Stimulated activated naive B cell treated with anti-CD40 and anti-IgM and Interleukin-4, amounts not matched to agents 10 μg/mL and 1 μg/mL and 100 μg/mL, for 72 hours (primary cell): ENCODE measurements at regions not wholly inside any gene's neighbourhood (a gene's known extent, or its start where the extent isn't known, plus 50 kb on each side); places are given as distances from the start of the nearest gene placed in this dataset.

Experiments used
- ATAC-seq, 2 donors: fragments of 150-1000 bp; cut with Tn5 transposase; replicated peaks; 2 replicates each; pipeline ENCODE4 v1.10.0; 2021; ENCODE audit warnings: moderate library complexity in 1 of 2
- DNase-seq: peaks from one replicate; pipeline ENCODE4 v3.0.0; 2021
- H3K27ac Mint-ChIP-seq: one replicate; pipeline ENCODE4 v1.8.0; 2022; ENCODE audit warnings: mild to moderate bottlenecking, mixed read lengths
- H3K27me3 Mint-ChIP-seq, 2 donors: one replicate each; pipeline ENCODE4 v1.8.0; 2022; ENCODE audit warnings: mixed read lengths in 2 of 2
- H3K36me3 Mint-ChIP-seq, 2 donors: one replicate each; pipeline ENCODE4 v1.8.0; 2022; ENCODE audit warnings: mixed read lengths in 2 of 2, mild to moderate bottlenecking in 1 of 2
- H3K4me1 Mint-ChIP-seq, 2 donors: one replicate each; pipeline ENCODE4 v1.8.0; 2022; ENCODE audit warnings: mixed read lengths in 2 of 2, mild to moderate bottlenecking in 1 of 2
- H3K4me3 Mint-ChIP-seq, 2 donors: one replicate each; pipeline ENCODE4 v1.8.0; 2022; ENCODE audit warnings: mild to moderate bottlenecking in 2 of 2, mixed read lengths in 2 of 2, moderate library complexity in 1 of 2
- H3K9me3 Mint-ChIP-seq, 2 donors: one replicate each; pipeline ENCODE4 v1.8.0; 2022; ENCODE audit warnings: mixed read lengths in 2 of 2, mild to moderate bottlenecking in 1 of 2

GRCh38 chr1:4369335-4369734 is 285.1 kb upstream of the AJAP1 start:
- no peak overlapping the region for H3K4me3 Mint-ChIP-seq
- peaks cover 12 to 13% of the 10 kb centered on the region in 2 donors for H3K9me3 Mint-ChIP-seq
- ATAC-seq, result no peak
- H3K27me3 Mint-ChIP-seq, result peaks cover 0 to 6% of the 10 kb centered on the region in 2 donors
- H3K36me3 Mint-ChIP-seq, result no peaks in the 10 kb centered on the region
- DNase-seq, result no peak
- no peak overlapping the region for H3K27ac Mint-ChIP-seq
- H3K4me1 Mint-ChIP-seq, result no peaks in the 10 kb centered on the region

DNA sequence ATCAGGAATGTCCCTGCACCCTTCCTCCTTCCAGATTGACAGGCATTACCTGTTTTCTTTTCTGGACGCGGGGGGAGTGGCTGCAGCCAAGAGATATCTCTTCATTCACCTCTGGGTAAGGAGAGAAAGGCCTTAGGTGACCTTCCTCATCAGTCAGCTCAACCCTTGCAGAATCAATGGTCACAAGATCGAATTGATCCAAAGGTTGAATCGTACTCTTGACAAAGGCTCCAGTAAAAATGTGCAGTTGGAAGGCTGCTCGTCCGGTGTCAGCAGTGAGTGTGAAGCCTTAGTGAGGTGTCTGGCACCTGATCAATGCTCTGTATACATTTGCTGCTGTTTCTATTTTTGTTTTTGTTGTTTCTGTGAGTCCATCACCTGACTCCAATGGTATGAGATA is 282.6 kb upstream of the AJAP1 start:
- peaks cover 12 to 13% of the 10 kb centered on the region in 2 donors for H3K9me3 Mint-ChIP-seq
- DNase-seq (no peak), ATAC-seq (no peak)
- H3K27ac Mint-ChIP-seq, result no peak overlapping the region
- H3K4me3 Mint-ChIP-seq, result no peak overlapping the region
- peaks cover 5 to 6% of the 10 kb centered on the region in 2 donors for H3K27me3 Mint-ChIP-seq
- no peaks in the 10 kb centered on the region for H3K36me3 Mint-ChIP-seq
- H3K4me1 Mint-ChIP-seq, result no peaks in the 10 kb centered on the region

DNA sequence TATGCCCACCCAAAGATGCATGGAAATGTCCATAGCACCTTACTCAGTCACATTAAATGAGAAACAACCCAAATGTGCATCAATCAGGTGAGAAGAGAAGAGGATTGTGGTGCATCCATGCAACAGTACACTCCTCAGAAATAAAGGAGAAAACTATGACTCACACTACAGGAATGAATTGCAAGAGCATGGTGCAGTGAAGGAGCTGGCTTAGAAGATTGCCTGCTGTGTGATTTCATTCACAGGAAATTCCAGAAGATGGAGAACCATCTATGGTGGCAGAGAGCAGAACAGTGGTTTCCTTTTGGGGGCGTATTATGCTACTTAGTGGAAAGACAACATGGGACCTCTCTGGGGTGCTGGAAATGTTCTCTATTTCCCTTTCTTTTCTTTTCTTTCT is 278.6 kb upstream of the AJAP1 start:
- peaks cover 13% of the 10 kb centered on the region in 2 donors for H3K9me3 Mint-ChIP-seq

GRCh38 chr1:4379451-4380175 is 274.8 kb upstream of the AJAP1 start:
- peaks cover 15 to 16% of the 10 kb centered on the region in 2 donors for H3K9me3 Mint-ChIP-seq
- H3K36me3 Mint-ChIP-seq, result no peaks in the 10 kb centered on the region
- no peak overlapping the region for H3K4me3 Mint-ChIP-seq
- H3K27ac Mint-ChIP-seq, result no peak overlapping the region
- DNase-seq (no peak), ATAC-seq (no peak)
- H3K4me1 Mint-ChIP-seq, result no peaks in the 10 kb centered on the region
- peaks cover 0 to 5% of the 10 kb centered on the region in 2 donors for H3K27me3 Mint-ChIP-seq

More for the DNA sequence above, 278.6 kb upstream of the AJAP1 start:
- no peak overlapping the region for H3K4me3 Mint-ChIP-seq
- ATAC-seq (no peak), DNase-seq (no peak)
- H3K4me1 Mint-ChIP-seq, result no peaks in the 10 kb centered on the region
- no peak overlapping the region for H3K27ac Mint-ChIP-seq
- peaks cover 5 to 6% of the 10 kb centered on the region in 2 donors for H3K27me3 Mint-ChIP-seq
- H3K36me3 Mint-ChIP-seq, result no peaks in the 10 kb centered on the region

- Mint-ChIP-seq H3K4me1 (no peaks in the 10 kb centered on the region), H3K27me3 (peaks cover 0 to 6% of the 10 kb centered on the region in 2 donors), H3K4me3 (no peak overlapping the region), H3K9me3 (peaks cover 15 to 16% of the 10 kb centered on the region in 2 donors), H3K36me3 (no peaks in the 10 kb centered on the region), H3K27ac (no peak overlapping the region)
- DNase-seq (no peak), ATAC-seq (no peak)
Observed at GRCh38 chr1:4380564-4381168, 273.7 kb upstream of the AJAP1 start.

- H3K4me3 Mint-ChIP-seq, result no peak overlapping the region
- ATAC-seq (no peak), DNase-seq (no peak)
- peaks cover 0 to 4% of the 10 kb centered on the region in 2 donors for H3K36me3 Mint-ChIP-seq
- H3K4me1 Mint-ChIP-seq, result peaks cover 4 to 9% of the 10 kb centered on the region in 2 donors
- peaks cover 17 to 25% of the 10 kb centered on the region in 2 donors for H3K9me3 Mint-ChIP-seq
- H3K27ac Mint-ChIP-seq, result no peak overlapping the region
- peaks cover 5 to 23% of the 10 kb centered on the region in 2 donors for H3K27me3 Mint-ChIP-seq
Observed at GRCh38 chr1:4393191-4393590, 261.2 kb upstream of the AJAP1 start.

DNA sequence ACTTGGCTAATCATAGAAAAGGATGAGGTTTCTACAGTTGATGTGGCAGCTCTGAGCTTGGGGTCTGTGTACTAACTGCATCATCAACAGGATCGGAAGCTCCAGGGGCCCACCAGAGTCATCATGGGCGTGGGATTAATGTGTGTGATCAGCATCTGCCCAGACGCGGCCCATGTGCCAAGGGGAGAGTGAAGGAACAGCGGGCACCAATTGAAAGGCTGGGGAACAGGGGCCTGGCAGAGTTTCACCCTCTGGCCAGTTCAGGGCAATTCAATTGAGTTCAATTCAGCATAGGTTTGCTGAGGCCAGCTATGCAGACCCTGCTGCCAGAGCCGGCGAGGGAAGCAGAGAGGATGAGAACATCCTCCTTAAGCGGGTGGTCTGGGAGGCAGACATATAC is 260.0 kb upstream of the AJAP1 start:
- ATAC-seq (no peak), DNase-seq (no peak)
- peaks cover 0 to 4% of the 10 kb centered on the region in 2 donors for H3K36me3 Mint-ChIP-seq
- H3K9me3 Mint-ChIP-seq, result peaks cover 13 to 22% of the 10 kb centered on the region in 2 donors
- H3K27ac Mint-ChIP-seq, result no peak overlapping the region
- peaks cover 5 to 19% of the 10 kb centered on the region in 2 donors for H3K27me3 Mint-ChIP-seq
- H3K4me1 Mint-ChIP-seq, result peaks cover 4 to 9% of the 10 kb centered on the region in 2 donors
- H3K4me3 Mint-ChIP-seq, result no peak overlapping the region

- Mint-ChIP-seq H3K36me3 (peaks cover 0 to 4% of the 10 kb centered on the region in 2 donors), H3K9me3 (peaks cover 13 to 22% of the 10 kb centered on the region in 2 donors), H3K4me3 (no peak overlapping the region), H3K27ac (no peak overlapping the region), H3K27me3 (peaks cover 5 to 16% of the 10 kb centered on the region in 2 donors), H3K4me1 (peaks cover 4 to 9% of the 10 kb centered on the region in 2 donors)
- ATAC-seq, result peak; percentile 49 to 76
- no peak for DNase-seq
Observed at GRCh38 chr1:4395158-4395557, 259.3 kb upstream of the AJAP1 start.

GRCh38 chr1:4395676-4396075 is 258.7 kb upstream of the AJAP1 start:
- peaks cover 4 to 9% of the 10 kb centered on the region in 2 donors for H3K4me1 Mint-ChIP-seq
- no peak overlapping the region for H3K4me3 Mint-ChIP-seq
- no peak for ATAC-seq
- H3K36me3 Mint-ChIP-seq, result peaks cover 0 to 4% of the 10 kb centered on the region in 2 donors
- no peak overlapping the region for H3K27ac Mint-ChIP-seq
- peaks cover 5 to 16% of the 10 kb centered on the region in 2 donors for H3K27me3 Mint-ChIP-seq
- DNase-seq, result no peak
- H3K9me3 Mint-ChIP-seq, result peaks cover 13 to 22% of the 10 kb centered on the region in 2 donors

DNA sequence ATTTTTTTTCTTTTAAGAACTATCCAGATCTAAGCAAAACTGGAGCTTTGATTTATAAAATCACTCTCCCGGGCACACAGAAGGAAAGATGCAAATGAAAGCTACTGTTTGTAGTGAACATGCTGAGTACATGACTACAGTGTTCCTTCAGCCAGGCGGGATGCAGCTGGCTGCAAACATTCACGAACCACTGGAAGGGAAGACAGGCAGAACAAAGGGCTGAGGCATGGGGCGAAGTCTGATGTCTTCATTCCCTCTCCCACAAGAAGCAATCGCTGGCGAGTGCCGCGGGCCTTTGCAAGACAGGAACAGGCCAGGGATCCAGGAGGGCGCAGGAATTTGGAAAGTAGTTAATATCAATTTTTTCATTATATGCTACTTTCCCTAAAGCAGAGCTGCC is 257.9 kb upstream of the AJAP1 start:
- H3K4me1 Mint-ChIP-seq, result peaks cover 4 to 9% of the 10 kb centered on the region in 2 donors
- ATAC-seq, result no peak
- peaks cover 13 to 21% of the 10 kb centered on the region in 2 donors for H3K9me3 Mint-ChIP-seq
- no peak overlapping the region for H3K4me3 Mint-ChIP-seq
- H3K36me3 Mint-ChIP-seq, result peaks cover 0 to 4% of the 10 kb centered on the region in 2 donors
- H3K27me3 Mint-ChIP-seq, result peaks cover 11 to 14% of the 10 kb centered on the region in 2 donors
- no peak overlapping the region for H3K27ac Mint-ChIP-seq
- no peak for DNase-seq

DNA sequence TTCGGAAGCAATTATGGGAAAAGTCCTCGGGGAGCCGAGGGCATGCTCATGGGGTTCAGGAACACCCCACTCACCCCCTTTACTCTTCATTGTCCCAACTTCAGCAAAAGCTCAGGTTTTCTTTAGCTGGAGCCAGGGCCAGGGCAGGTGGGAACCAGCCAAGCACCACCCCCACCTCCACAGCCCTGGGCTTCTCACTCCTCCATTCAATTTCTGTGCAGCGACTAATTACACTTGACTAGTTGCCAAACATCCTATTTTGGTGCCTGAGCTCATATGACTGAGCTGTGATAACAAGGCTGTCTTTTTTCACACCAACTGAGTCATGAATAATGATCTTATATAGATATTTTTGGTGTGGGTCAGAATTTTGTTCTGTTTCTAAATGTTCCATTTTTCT is 257.2 kb upstream of the AJAP1 start:
- DNase-seq, result no peak
- no peak overlapping the region for H3K27ac Mint-ChIP-seq
- no peak overlapping the region for H3K4me3 Mint-ChIP-seq

GRCh38 chr1:4402032-4402431 is 252.4 kb upstream of the AJAP1 start:
- no peaks in the 10 kb centered on the region for H3K4me1 Mint-ChIP-seq
- ATAC-seq, result no peak
- no peak for DNase-seq
- H3K9me3 Mint-ChIP-seq, result no peaks in the 10 kb centered on the region
- no peaks in the 10 kb centered on the region for H3K36me3 Mint-ChIP-seq
- H3K27me3 Mint-ChIP-seq, result peaks cover 7 to 14% of the 10 kb centered on the region in 2 donors
- no peak overlapping the region for H3K4me3 Mint-ChIP-seq
- H3K27ac Mint-ChIP-seq, result no peak overlapping the region

More for the DNA sequence above, 257.2 kb upstream of the AJAP1 start:
- no peak for ATAC-seq
- H3K36me3 Mint-ChIP-seq, result peaks cover 0 to 4% of the 10 kb centered on the region in 2 donors
- H3K4me1 Mint-ChIP-seq, result peaks cover 4 to 9% of the 10 kb centered on the region in 2 donors
- peaks cover 13 to 18% of the 10 kb centered on the region in 2 donors for H3K9me3 Mint-ChIP-seq
- H3K27me3 Mint-ChIP-seq, result peaks cover 11 to 16% of the 10 kb centered on the region in 2 donors

GRCh38 chr1:4404854-4405590 is 249.4 kb upstream of the AJAP1 start:
- H3K4me1 Mint-ChIP-seq, result no peaks in the 10 kb centered on the region
- ATAC-seq, result no peak
- H3K9me3 Mint-ChIP-seq, result no peaks in the 10 kb centered on the region
- DNase-seq, result no peak
- H3K36me3 Mint-ChIP-seq, result no peaks in the 10 kb centered on the region
- H3K4me3 Mint-ChIP-seq, result no peak overlapping the region
- peaks cover 0 to 16% of the 10 kb centered on the region in 2 donors for H3K27me3 Mint-ChIP-seq
- H3K27ac Mint-ChIP-seq, result no peak overlapping the region

DNA sequence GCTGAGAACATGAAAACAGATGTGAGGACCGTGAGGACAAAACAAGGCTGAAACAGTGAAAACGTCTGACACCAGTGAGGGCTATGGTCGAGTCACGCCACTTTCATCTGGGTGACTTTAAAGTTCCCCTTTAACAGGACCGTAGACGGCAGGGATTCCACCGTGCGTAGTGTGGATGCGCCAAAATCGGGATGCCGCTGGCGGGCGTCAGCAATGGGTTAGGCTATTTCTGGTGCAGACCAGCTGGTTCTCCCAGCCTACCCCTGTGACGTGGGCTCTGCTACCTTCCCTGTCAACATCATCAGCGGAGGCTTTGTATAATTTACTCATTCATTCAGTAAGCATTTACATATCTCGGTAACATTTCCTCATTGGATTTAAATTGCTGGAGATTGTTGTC is 246.6 kb upstream of the AJAP1 start:
- H3K9me3 Mint-ChIP-seq, result no peaks in the 10 kb centered on the region

More for the DNA sequence above, 246.6 kb upstream of the AJAP1 start:
- no peak overlapping the region for H3K4me3 Mint-ChIP-seq
- DNase-seq (no peak), ATAC-seq (no peak)
- H3K36me3 Mint-ChIP-seq, result no peaks in the 10 kb centered on the region
- peaks cover 0 to 6% of the 10 kb centered on the region in 2 donors for H3K27me3 Mint-ChIP-seq
- H3K27ac Mint-ChIP-seq, result no peak overlapping the region
- no peaks in the 10 kb centered on the region for H3K4me1 Mint-ChIP-seq
